IPS-11a (cell line): ENCODE measurements at regions not wholly inside any gene's neighbourhood (a gene's known extent, or its start where the extent isn't known, plus 50 kb on each side); places are given as distances from the start of the nearest gene placed in this dataset.

Experiments
- H3K4me3 ChIP-seq: one replicate; pipeline ENCODE4 v1.5.1; 2013; ENCODE audit warnings: low read depth, low read length, control low read depth

DNA sequence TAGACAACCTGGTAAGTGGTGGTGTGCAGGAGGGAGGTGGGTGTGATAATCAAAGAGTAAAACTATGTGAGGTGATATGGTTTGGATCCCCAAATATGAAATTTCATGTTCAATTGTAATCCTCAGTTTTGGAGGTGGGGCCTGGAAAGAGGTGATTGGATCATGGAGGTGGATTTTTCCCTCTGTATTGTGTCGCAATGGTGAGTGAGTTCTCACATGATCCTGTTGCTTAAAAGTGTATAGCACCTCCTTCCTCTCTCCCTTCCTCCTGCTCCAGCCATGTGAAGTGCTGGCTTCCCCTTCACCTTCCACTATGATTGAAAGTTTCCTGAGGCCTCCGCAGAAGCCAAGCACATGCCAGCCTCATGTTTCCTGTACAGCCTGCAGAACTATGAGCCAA is 270.2 kb upstream of the FOXG1 start:
- H3K4me3 ChIP-seq: no peak overlapping the region

DNA sequence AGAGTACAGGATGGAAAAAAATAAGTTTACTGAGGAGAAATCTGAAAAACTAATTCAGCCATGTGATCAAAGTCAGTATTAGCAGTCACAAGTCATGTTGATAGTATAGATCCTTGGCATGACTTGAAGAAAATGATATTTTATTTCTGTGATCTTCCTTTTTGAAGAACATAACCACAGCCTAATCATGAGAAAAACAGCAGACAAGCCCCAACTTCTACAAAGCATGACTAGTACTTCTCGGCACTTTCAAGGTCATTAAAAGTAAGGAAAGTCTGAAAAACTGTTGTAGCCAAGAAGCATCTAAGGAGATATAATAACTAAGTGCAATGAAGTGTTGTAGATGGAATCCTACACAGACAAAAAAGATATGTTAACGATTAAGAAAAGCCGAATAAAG is 264.1 kb upstream of the FOXG1 start:
- H3K4me3 ChIP-seq: no peak overlapping the region

DNA sequence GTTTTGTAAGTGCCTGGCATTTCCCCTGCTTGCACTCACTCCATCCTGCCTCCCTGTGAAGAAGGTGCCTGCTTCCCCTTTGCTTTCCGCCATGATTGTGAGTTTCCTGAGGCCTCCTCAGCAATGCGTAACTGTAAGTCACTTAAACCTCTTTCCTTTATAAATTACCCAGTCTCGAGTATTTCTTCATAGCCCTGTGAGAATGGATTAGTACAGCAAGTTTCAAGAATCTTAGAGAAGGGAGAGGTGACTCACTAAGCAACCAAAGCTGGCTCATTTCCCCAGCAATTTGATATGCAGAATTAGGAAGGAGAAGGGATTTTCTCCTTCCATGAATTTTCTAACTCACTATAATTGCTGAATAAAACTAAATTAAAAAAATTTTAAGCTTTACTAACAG is 251.0 kb upstream of the FOXG1 start:
- H3K4me3 ChIP-seq: no peak overlapping the region

DNA sequence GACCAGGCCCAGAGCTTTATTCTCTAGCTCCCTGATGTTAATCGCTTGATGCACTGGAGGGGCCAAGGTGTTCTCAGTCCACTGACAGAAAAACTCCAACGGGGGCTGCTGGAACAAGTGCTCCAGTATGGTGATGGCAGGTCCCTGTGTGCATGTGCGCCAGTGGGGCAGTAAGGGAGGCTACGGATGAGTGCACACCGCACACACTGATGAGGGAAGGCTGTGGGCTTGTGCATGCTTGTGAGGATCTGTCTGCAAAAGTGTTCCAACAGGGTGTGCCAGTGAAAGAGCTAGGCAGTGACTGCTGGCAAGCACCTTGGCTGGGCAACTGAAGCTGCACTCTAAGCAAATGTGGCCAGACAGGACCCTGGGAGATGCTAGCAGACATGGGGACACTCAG is 229.7 kb upstream of the FOXG1 start:
- no peak overlapping the region for H3K4me3 ChIP-seq

DNA sequence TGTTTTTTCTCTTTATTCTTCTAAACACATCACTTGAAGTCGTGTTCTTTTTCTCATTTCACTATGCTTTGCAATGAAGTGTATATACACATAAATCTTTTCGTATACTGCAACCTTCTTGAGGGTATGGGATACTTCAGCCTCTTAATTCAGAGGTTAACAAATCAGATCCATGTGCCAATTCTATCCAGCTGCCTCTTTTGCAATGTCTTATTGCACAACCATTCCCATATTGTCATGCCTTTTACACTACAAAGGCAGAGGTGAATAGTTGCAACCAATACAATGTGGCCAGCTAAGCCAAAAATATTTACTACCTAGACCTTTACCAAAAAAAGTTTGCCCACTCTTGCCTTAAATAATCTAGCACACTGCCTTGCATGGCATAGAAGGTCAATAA is 224.5 kb upstream of the FOXG1 start:
- H3K4me3 ChIP-seq: no peak overlapping the region

DNA sequence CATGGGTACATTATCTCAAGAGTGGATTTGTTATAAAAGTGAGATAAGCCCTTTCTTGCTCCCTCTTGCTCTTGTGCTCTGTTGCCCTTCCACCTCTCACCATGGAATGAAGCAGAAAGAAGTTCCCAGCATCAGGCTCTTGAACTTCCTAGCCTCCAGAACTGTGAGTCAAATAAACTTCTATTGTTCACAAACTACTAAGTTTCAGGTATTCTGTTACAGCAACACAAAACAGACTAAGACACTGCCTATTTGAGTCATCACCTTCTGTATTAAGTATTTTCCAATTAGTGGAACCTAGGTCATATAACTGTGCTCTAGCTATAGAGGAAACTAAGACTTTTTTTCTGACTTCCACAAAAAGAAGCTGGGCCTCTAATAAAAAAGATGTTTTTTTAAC is 201.2 kb upstream of the FOXG1 start:
- H3K4me3 ChIP-seq: no peak overlapping the region

DNA sequence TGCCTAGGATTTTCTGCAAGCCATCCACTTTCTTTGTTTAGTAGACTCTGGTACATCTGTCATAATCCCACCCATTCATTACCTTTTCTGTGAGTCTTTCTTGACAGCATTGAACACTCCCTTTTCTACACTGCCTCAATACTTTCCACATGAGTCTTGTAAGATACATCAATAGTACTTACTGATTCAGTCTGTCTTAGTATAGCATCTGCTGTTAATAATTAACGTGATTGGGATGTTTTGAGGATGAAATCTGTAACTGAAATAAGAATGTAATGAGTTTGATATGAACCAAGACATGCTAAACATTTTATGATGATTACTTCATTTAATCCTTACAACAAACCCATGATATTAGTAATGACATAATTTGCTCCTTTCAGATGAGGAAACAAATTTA is 196.2 kb upstream of the FOXG1 start:
- no peak overlapping the region for H3K4me3 ChIP-seq

DNA sequence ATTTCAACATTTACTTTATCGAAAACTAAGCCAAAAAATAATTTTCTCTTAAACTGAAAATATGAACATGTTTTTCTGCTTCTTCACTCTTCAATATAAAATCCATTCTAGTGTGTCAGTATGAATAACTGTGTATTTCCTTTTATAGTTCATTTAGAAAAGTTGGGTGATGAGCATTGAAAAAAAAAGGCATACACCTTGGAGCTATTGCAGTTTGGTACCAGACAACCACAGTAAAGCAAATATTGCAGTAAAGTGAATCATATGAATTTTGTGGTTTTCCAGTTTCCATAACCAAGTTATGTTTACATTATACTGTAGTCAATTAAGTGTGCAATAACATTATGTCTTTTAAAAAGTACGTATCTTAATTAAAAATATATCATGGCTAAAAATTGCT is 195.0 kb upstream of the FOXG1 start:
- no peak overlapping the region for H3K4me3 ChIP-seq

DNA sequence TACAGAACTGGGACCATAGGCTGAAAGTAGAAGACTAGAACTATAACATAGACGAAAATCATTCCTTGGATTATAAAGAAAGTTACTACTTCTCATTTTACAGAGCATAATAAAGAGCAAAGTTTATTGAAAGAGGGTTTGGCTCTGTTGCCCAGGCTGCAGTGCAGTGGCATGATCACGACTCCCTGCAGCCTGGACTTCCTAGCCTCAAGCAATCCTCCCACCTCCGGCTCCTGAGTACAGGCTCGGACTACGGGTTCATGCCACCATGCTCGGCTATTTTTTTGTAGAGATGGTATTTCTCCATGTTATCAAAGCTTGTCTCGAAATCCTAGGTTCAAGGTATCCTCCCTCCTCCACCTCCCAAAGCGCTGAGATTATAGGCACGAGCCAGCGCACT is 190.1 kb upstream of the FOXG1 start:
- no peak overlapping the region for H3K4me3 ChIP-seq

DNA sequence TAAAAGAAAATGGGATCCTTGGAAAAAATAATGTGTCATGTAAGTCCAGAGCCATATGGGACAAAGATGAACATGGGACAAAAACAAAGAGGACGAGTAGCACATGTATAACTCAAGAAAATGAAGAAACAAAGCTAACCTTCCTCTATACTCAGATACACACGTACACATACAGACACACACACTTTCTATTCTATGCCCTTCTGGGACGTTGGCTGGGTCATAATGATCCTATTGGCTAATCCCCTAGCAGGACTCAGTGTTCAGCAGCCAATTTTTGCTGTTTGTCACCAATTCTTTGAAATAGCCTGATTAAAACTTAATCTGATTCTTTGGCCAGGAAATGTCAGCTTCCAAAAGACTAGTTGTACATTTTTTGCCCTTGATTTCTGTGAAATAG is 189.4 kb upstream of the FOXG1 start:
- no peak overlapping the region for H3K4me3 ChIP-seq

DNA sequence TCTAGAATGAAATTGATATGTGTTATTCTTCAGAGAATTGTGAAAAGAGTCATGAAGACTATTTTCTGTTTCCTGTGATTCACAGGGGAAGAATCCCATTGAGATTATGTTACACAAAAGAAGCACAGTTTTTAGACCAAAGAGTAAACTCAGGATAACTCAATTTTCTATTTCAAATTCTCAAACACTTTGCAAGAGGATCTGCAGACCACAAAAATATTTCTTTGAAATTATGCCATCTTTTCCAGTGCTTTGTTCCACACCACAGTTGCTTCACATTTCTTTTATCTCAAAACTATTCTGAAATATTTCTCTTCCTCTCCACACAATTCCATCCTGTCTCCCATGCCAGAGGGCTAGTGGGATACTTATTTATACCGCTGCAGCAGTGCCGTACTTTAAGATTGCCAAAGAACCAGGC is 188.9 kb upstream of the FOXG1 start:
- no peak overlapping the region for H3K4me3 ChIP-seq

DNA sequence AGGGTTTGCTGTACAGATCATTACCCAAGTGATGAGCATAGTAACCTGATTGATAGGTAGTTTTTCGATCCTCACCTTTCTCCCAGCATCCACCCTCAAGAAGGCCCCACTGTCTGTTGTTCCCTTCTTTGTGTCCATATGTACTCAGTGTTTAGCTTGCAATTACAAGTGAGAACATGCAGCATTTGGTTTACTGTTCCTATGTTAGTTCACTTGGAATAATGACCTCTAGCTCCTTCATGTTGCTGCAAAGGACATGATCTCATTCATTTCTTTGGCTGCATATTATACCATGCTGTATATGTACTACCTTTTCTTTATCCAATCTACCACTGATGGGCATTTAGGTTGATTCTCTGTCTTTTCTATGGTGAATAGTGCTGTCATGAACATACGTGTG is 181.6 kb upstream of the FOXG1 start:
- H3K4me3 ChIP-seq: no peak overlapping the region

DNA sequence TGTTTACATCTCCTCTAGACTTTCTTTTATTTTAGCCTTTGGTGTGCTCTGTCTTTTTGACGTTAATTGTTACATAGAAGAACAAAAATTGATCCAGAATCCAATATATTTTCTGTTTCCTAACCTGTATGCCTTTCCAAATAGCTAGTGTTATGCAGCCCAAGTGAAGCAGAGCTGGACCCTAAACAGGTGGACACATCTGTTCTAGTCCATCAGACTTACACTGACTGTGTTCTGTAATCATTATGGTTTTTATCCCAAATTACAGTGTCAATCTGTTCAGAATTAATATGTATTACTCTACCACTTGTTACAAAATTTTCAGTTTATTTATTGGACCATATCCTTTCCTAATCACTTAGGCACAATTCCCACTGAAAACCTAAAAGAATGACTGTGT is 176.8 kb upstream of the FOXG1 start:
- no peak overlapping the region for H3K4me3 ChIP-seq

DNA sequence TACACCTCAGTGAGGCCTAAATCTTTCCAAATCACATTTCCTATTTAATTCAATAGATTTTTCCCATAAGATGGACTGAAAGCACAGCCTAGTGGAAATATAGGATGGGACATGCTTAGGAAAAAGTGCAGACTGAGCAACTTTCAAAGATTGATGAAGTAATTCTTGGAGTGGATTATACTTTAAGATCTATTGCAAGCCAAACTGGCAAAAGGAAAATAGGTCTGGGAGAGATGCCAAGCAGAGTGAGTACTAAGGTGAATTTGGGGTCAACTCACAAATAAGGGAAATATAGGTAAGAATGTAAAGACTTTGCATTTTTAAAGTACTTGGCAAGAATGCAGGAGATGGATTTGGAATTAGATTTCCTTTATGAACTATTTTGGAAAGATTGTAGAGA is 170.2 kb upstream of the FOXG1 start:
- H3K4me3 ChIP-seq: no peak overlapping the region

DNA sequence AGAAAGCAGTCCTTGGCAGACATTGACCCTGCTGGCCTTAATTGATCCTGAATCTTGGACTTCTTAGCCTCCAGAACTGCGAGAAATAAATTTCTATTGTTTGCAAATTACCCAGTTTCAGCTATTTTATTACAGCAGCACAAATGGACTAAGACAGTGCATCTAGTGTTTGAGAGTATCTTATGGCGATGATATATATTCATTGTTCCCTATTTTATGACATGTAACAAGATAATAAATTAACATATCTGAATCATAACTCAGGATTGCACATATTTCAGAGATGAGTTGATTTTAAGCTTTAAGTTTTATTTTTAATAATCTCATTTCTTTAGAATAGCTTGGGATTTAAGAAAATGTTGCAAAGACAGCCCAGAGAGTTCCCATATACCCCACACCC is 167.4 kb upstream of the FOXG1 start:
- H3K4me3 ChIP-seq: no peak overlapping the region

DNA sequence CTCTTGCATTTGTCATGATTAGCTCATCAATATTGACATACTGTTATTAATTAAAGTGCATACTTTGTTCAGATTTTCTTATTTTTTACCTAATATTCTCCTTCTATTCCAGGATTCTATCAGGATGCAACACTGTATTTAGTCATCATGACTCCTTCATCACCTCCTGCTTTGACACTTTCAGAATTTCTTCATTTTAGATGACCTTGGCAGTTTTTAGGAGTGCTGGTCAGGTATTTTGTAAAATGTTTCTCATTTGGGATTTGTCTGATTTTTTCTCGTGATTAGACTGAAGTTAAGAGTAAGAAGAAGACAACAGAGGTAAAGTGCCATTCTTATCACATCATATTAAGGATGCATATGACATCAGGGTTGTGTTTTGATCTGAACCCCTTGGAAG is 167.0 kb upstream of the FOXG1 start:
- no peak overlapping the region for H3K4me3 ChIP-seq

DNA sequence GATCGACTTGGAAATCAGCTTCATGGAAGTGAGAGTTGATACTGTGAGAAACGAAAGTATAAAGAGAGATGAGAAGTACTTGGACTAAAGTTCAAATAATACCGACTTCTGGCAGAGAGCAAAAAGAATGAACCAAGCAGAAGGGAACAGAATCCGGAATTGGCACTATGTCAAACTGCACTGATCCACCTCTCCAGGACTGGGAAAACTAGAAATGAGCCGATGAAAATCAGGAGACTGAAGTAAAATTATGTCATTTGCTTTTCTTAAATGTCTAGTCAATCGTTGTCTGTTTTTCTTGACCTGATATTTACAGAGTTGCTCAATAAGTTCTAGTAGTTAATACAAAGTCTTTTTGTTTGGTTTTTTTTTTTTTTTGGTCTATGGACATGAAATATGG is 163.0 kb upstream of the FOXG1 start:
- no peak overlapping the region for H3K4me3 ChIP-seq

DNA sequence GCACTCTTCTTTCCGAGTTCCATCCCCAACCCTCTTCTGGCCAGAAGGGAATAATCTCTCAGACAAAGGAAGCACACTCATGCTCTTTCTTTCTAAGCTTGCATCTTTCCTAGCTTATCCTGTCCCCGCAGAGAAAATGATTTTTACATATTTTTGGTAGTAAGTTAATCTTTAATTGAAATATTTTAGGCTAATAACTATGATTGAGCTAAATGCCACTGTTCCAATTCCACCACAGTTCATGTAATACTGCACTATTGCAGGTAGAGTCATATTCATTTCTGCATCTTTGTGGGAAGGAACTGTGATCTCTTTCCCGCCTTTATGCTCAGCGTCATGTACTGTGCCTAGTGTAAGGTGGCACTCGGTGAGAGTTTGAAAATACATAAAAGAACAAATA is 158.9 kb upstream of the FOXG1 start:
- no peak overlapping the region for H3K4me3 ChIP-seq

DNA sequence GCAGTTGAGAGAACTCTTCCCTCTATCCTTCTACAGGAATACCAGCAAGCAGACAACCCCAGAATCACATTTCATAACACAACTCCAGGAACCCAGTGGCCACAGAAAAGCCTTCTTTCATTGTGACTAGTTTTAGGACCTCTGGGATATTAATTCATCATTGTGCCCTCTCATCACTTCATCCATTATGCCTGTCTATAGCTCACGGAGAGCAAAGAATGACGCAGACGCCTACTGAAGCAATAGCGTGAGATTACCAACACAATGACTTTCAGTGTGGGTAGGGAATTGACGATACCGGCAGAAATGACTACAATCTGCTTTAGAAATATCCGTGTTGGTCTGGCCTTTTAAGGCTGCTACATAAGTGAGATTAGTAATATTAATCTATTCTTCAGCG is 158.1 kb upstream of the FOXG1 start:
- H3K4me3 ChIP-seq: no peak overlapping the region

DNA sequence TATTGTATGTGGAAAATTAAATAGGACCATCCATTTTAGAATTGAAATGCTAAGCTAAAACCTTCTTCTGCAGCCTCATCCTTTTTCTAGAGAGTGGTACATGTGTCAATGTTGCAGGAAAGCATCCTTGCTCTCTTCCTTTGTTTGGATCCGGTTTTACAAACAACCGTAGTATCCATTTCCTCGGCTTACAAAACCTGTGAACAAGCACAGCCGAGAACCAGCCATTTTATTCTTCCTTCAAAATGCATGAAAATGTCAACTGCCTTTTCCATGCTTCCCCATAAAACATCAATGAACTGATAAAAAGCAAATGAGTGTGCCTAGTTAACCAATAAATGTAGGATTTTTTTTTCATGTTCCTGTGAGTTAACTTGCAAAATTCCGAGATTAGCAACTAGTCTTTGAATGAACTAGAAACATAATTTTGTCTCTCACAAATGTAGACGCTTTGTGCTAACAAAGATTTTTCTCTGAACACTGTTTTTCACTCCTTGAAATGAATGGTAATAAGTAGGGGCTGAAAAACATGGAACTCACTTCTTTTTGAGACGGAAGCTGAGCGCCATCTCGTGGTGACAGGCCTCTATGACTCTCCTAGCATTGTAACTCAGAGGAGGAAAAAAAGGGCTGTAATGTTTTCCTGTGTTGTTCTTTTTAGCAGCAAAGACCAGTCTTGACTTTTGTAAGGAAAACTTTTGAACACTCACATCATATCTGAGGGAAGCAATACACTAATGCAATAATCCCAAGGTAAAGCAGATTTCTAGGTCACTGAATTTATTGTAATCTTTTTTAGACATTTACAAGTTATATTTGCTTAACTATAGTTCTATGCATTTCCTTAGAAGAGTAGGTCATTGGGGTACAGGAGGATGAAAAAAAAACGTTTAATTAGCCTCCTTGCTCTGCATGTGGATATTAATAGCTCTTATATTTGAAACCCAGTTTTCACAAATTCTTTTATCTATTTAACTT is 157.4 kb upstream of the FOXG1 start:
- H3K4me3 ChIP-seq: no peak overlapping the region

DNA sequence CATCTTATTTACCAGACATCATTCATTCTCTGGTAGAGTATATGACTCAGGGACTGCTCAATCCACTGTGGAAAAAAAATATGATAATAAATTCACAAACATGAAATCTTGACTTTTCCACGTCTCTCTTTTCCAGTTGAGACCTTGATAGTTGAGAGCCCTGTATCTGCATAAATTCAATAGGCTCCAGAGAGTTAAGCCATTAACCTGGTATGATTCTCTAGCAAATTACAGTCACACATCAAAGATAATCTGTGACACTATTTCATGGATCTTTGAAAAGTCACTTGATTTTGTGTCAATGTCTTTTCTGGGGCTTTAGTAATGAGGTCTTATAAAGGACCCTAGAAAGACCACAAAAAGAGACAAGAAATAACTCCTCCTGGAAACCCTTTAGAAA is 154.2 kb upstream of the FOXG1 start:
- H3K4me3 ChIP-seq: no peak overlapping the region

DNA sequence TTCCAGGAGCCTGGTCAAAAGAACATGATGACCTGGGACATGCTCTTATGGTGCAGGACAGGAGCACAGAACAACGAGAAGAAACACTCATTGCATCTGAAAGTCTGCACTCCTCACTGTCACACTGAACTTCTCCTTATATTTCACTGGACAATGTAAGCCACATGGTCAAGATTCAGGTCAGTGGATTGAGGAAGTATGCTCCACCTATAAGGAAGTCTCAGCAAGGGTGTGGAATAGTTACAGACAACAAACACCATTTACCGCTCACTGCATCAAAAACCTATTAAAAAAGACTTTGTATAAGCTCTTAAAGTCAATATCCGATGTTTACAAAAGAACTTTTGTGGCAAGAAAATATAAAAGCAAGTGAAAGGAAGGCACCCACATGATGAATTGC is 153.1 kb upstream of the FOXG1 start:
- no peak overlapping the region for H3K4me3 ChIP-seq

DNA sequence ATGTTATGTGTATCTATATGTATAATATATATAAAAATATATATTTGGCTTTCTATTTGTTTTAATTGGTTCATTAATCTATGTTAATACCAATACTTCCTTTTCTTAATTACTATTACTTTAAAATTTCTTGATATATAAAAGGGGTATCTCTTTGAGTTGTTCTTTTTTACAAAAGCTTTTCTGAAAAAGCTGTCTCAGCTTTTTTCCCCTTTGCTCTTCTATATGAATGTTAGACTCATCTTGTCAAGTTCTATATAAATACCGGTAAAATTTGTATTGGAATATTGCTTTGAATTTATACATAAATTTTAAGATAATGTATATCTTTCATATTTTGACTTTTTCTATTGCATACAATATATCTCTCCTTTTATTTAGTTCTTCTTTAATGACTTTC is 139.8 kb upstream of the FOXG1 start:
- no peak overlapping the region for H3K4me3 ChIP-seq
